RPMI8226 (cell line): ENCODE measurements at regions not wholly inside any gene's neighbourhood (a gene's known extent, or its start where the extent isn't known, plus 50 kb on each side); places are given as distances from the start of the nearest gene placed in this dataset.
"Not testable (repeated sequence)": the region's sequence is repeated elsewhere in the genome, so short reads cannot be mapped to it uniquely, and the experiment has no call there.

Experiments
- DNase-seq: peaks from one replicate; pipeline ENCODE4 v3.0.0-alpha.2; 2015

DNA sequence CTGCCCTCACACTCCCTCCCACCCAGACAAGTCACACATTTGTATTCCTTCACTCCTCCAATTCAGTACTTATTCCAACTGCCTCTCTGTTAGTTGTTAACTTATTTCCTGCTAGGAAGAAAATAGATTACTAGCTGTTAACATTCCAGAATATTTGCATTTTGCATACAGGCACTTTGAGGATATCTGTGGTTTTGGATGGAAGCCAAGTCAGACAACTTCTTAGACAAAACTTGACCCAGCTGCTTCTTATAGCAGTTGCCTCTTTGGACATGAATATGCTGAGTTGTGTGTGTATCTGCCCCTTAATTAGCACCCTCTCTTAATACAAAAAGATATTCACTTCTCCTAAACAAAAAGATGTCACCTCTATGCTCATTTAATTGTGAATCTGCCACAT, 1280.6 kb upstream of the ACO1 start:
- DNase-seq = peak; percentile 21

- no peak for DNase-seq
Measured at GRCh38 chr9:31104249-31104648, 1280.2 kb upstream of the ACO1 start.

- DNase-seq = no peak
Measured at GRCh38 chr9:31112491-31112890, 1272.0 kb upstream of the ACO1 start.

DNA sequence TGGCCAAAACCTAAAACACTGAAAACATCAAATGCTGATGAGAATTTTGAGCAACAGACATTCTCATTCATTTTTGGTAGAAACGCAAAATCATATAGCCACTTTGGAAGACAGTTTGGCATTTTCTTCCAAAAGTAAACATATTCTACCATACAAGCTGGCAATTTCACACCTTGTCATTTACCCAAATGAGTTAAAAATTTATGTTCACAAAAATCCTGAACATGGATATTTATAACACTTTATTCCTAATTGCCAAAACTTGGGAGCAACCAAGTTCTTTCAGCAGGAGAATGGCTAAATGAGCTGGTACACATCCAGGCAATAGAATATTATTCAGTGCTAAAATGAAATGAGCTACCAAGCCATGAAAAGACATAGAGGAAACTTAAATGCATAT, 1270.1 kb upstream of the ACO1 start:
- no peak for DNase-seq

DNA sequence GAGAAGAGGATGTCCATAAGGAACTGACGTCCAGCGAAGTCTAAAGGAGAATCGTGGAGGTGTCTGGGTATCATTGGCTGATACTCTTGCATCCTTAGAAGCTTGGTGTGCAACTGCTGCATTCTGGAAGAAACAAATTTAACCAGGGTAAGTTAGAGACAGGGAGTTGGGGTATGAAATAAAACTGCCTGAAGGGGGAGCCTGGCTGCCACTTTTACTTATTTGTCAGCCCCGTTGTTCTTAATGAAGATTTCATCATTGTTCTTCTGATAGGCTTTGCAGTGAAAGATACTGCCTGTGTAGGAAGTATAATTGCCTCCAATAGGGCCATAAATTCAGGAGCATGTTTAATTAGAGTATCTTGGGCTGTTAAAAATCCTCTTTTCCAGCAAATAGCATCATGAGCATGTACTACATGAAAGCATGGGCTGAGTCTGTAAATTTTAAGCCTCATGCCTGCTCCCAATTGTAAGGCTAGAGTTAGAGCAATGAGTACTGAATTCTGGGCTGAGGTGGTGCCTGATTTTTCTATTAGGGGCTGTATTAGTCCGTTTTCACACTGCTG, 1264.5 kb upstream of the ACO1 start:
- DNase-seq = peak; percentile 23

- no peak for DNase-seq
Measured at GRCh38 chr9:31124389-31124788, 1260.1 kb upstream of the ACO1 start.

- no peak for DNase-seq
Measured at GRCh38 chr9:31135567-31135966, 1248.9 kb upstream of the ACO1 start.

DNA sequence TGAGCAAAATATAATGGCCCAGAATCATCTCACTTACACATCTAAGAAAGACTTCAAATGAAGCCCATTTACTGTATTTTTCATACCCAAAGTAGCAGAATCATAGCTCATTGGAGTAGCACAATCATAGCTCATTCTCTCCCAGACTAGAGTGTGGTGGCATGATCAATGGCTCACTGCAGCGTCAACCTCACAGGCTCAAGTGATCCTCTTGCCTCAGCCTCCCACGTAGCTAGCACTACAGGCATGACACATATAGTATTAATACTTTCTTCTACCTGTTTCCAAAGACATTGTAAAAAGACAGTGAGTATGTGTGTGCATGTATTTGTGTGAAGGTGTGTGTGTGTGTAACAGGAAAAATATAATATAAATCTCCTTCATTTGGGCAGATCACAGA, 1247.9 kb upstream of the ACO1 start:
- no peak for DNase-seq

DNA sequence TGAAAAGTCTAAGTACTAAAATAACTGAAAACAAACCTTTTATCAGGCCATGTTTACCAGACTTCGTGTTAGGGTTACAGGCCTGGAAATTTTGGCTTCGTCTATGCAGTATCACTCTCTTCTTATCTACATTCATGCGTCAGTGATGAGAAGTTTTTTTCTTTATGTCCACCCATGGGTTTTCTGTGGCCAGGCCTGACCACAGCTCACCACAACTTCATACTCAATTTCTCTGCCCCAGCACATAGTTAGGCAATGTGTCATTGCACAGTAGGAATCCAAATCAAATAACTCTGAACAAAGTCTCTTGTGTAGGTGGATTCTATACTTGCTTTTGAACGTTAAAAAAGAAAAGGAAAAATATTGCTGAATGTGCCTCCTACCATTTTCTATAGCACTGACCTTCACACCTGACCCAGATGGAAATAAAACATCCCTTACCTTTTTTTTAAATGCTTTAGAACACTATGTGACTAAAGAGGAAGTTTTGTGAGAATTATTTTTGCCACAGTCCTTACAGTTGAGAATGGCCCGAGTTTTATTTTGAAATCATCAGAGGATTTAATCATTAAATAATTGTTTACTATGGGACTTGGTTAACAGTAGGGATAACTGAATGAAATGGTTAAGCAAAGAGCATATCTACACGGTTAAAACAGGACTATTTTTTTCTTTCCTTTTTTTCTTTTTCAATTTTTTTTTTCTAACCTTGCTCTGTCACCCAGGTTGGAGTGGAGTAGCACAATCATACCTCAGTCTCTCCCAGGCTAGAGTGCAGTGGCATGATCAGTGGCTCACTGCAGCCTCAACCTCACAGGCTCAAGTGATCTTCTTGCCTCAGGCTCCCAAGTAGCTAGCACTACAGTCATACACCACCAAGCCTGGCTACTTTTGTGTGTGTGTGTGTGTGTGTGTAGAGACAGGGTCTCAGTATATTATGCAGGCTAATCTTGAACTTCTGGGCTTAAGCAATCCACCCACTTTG, 1247.0 kb upstream of the ACO1 start:
- DNase-seq = no peak

DNA sequence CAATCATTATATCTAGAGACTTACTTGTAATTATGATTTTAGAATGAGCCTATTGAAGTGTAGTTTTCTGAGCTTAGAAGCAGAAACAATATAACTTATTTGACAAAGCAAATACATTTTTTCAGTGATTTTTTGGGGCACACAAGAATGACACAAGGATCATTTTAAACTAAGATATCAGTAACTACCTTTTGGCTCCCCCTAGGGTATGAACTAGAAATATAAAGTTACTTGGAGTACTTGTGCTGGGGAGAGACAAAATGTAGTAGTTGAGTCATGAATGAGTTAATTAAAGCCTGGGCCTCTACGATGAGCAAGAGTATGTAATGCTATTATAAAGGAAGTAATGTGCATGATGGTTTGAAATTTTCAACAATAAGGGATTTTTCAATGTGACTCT, 1244.1 kb upstream of the ACO1 start:
- peak; percentile 3 for DNase-seq

GRCh38 chr9:31142456-31142855, 1242.0 kb upstream of the ACO1 start:
- DNase-seq = no peak

DNA sequence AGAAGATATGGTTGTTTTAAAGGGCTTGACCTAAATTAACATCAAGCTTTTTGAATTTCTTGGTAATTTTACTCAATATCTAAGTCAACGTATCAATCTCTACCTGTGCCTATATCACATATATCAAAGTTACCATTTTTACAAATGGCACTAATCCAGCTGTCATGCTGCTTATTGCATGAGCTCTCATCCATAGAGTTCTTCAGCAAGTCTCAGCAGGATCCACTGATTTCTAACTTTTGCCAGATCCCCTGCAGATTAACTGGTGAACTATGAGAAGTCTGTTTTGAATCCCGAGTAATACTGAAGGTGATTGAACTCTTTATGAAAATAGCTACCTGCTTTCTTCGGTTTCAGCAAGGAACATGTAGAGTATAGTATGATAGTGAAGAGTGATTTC, 1239.8 kb upstream of the ACO1 start:
- DNase-seq = no peak

- no peak for DNase-seq
Measured at GRCh38 chr9:31146485-31147166, 1237.8 kb upstream of the ACO1 start.

DNA sequence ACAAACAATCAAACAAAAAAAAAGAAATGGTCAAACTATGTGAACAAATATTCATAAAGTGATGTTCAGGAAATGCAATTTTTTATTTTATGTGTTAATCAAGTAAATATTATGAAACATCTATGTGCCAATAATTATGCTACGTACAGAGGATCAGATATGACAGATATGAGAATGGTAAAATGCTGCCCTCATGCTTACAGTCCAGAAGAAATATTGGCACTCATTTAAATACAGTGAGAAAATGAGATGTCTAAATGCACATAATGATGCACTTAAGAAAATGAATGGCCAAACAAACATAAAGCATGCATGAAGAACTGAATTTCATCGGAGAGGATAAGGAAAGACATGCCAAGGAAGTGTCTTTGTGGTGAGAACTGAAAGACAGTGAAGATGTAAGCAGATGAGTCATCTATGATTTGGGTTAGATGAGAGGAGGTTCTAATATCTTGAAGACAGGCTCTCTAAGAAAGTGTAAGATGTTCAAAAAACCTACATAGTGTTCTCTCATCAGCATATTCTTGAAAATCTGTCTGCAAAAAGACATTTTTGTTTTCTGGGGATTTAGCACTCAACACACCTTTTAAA, 1231.1 kb upstream of the ACO1 start:
- no peak for DNase-seq

- no peak for DNase-seq
Measured at GRCh38 chr9:31166516-31166915, 1217.9 kb upstream of the ACO1 start.

DNA sequence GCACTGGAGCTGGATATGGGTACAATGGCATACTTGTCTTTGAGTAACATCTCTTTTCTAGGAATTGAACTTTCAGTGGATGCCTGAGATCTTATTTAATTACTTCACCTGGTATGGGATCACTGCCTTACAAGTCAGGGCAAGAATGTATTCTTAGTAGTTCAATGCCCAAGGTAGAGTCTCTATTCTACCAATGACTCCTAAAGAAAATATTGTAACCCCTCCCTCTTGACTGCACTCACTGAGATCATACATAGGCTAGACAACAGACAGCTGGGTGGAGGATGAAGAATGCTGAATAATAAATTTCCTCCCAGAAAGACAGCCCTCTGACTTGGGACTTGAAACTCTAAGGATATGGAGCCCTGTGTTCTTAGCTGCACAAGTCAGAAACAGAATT, 1216.3 kb upstream of the ACO1 start:
- DNase-seq = no peak

DNA sequence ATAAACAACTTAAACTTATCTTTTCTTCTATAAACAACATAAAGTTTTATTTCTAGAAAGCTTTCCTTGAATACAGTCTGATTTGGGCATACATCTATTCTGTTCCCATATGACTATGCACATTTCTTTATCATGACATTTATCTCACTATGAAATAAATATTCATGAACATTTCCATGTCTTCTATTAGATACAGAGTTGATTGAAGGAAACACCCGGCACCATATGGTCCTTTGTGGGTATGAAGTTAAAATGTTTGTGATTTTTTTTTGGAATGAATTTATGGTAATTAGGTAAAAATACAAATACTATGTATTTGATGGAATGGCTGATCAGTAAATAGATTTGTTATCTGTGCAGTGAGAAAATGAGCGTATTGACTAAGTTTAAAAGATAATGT, 1209.8 kb upstream of the ACO1 start:
- no peak for DNase-seq

DNA sequence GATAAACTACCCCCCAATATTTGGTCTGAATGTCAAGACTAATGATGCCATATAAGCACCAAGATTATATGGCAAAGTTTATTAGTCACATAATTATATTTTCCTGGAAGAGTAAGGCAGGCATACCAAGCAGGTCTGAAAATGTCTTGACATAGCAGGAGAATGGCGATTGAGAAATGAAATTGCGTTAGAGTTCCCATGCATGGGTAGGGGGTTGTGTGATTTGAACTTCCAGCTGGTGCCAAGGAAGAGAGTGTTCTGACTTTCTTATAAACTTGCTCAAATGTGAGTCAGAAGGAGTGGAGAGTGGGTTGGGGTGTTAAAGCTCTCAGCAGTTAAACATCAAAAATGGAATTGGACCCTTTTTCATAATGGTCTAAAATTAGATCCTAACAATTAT, 1200.6 kb upstream of the ACO1 start:
- DNase-seq = no peak

GRCh38 chr9:31185831-31186230, 1198.6 kb upstream of the ACO1 start:
- DNase-seq = no peak

DNA sequence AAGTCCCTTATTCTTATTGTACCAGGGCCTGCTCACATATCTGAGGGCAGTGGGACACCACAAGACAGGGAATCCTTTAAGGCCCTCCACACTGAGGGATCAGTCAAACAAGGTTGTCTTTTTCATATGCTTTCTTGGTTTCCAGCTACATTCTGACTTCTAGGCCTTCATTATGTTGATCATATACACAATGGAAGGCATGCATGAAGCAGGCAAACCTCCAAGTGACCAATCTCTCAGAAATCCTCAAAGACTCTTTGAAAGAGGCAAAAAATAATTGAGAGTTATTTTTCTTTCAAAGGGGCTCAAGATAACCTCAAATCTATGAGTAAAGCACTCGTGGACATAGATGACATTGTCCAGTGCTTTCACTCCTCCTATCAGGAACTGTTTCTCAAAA, 1195.9 kb upstream of the ACO1 start:
- no peak for DNase-seq

- peak; percentile 56 for DNase-seq
Measured at GRCh38 chr9:31210978-31211570, 1173.4 kb upstream of the ACO1 start.

DNA sequence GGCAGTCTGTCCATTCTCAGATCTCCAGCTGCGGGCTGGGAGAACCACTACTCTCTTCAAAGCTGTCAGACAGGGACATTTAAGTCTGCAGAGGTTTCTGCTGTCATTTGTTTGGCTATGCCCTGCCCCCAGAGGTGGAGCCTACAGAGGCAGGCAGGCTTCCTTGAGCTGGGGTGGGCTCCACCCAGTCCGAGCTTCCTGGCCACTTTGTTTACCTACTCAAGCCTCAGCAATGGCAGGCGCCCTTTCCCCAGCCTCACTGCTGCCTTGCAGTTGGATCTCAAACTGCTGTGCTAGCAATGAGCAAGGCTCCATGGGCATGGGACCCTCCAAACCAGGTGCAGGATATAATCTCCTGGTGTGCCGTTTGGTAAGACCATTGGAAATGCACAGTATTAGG, 1154.5 kb upstream of the ACO1 start:
- DNase-seq = not testable (repeated sequence)

GRCh38 chr9:31232485-31232884, 1152.0 kb upstream of the ACO1 start:
- no peak for DNase-seq
